LHCN-M2 (cell line): ENCODE measurements at regions not wholly inside any gene's neighbourhood (a gene's known extent, or its start where the extent isn't known, plus 50 kb on each side); places are given as distances from the start of the nearest gene placed in this dataset.
A peak's percentile ranks its signal among the peaks of the same experiment; 100 is the strongest.
"Not testable (repeated sequence)": the region's sequence is repeated elsewhere in the genome, so short reads cannot be mapped to it uniquely, and the experiment has no call there.

ENCODE experiments used
- DNase-seq: peaks from one replicate; pipeline ENCODE4 v3.0.0-alpha.2; 2012; ENCODE audit warnings: low read depth

GRCh38 chr4:163693211-163693610 is 198.7 kb downstream of the TMA16 start:
- peak; percentile 66 for DNase-seq

- peak; percentile 72 for DNase-seq
Measured at GRCh38 chr4:163693776-163694175, 199.3 kb downstream of the TMA16 start.

GRCh38 chr4:163694385-163694784 is 199.9 kb downstream of the TMA16 start:
- DNase-seq: peak; percentile 83

- no peak for DNase-seq
Measured at GRCh38 chr4:163697121-163697520, 202.6 kb downstream of the TMA16 start.

DNA sequence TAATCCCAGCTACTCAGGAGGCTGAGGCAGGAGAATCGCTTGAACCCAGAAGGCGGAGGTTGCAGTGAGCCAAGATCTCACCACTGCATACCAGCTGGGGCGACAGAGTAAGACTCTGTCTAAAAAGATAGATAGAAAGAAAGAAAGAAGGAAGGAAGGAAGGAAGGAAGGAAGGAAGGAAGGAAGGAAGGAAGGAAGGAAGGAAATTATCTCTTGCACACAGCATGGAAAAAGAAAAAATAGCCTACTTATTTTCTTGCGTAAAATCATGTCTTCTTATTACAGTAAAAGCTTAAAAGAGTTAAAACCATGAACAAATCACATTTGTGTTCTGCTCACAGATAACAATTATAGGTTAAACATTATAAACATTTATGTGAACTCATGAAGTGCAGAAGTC is 205.9 kb downstream of the TMA16 start:
- DNase-seq: not testable (repeated sequence)

- DNase-seq: peak; percentile 56
Measured at GRCh38 chr4:163701916-163702315, 207.4 kb downstream of the TMA16 start.

DNA sequence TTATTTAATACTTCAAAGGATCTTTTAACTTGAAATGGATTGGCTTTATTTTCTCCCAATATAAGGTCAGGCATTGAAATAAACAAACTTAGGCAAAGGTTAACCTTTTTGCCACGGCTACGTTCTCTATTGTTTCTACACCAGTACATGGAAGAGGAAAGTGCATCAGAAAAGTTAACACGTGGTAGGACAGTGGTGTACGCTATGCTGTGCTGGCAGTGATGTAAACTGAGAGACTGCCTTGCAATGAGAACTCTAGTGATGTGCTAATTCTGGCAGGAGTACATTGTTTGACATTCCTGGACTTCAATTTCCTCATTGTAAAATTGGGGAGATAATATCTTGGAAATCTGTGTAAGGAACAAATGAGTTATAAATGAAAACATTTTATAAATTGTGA is 208.2 kb downstream of the TMA16 start:
- no peak for DNase-seq

DNA sequence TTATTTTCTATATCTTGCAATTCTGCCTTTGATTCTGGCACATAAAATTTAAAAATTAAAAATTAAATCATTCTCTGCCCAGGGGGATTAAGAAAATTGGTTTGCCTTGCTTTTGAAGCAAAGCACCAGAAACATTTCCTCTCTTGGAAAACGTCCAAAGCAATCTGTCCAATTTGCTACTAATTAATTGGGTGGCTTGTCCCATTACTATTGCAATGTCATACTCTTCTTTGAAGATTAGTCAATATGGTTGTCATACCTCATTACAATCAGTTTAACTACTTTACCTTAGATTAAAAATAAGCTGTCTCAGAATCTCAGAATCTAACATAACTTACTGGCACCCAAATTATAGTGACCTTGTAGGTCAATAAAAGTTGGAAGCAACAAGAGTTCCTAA is 208.8 kb downstream of the TMA16 start:
- DNase-seq: no peak

DNA sequence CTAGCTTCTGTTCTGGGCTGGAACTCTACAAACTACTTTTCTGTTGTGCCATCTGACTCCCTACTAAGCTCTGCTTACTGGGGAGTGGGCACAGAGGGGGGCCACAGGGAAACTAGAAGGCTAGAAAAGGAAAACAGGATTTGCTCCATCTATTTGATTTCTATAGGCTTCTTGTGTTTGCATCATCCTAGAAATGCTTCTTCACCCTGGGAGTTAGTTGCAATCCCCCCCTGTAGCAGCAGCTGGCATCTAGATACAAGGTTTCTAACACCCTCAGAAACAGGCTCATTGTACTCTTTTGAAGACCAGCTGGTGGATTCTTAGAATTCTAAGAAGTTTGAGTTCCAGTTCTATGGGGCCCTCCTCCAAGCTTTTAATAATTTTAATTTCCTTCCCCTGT is 213.4 kb downstream of the TMA16 start:
- no peak for DNase-seq

- DNase-seq: no peak
Measured at GRCh38 chr4:163709601-163710000, 215.1 kb downstream of the TMA16 start.

- DNase-seq: no peak
Measured at GRCh38 chr4:163710158-163710557, 215.7 kb downstream of the TMA16 start.

- DNase-seq: not testable (repeated sequence)
Measured at GRCh38 chr4:163724495-163724894, 230.0 kb downstream of the TMA16 start.

DNA sequence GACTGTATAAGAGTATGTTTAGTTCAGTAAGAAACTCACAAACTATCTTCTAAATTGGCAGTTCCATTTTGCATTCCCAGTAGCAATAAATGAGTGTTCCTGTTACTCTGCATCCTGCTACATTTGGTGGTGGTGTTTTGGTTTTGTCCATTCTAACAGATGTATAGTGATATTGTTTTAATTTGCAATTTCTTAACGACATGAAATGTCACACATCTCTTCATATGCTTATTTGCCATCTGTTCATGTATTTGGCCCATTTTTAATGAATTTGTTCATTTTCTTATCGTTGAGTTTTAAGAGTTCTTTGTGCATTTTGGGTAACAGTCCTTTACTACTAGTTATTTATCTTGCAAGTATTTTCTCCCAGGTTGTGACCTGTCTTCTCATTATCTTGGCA is 232.2 kb downstream of the TMA16 start:
- no peak for DNase-seq

GRCh38 chr4:163731071-163731470 is 236.6 kb downstream of the TMA16 start:
- DNase-seq: no peak

- DNase-seq: no peak
Measured at GRCh38 chr4:163732473-163732872, 238.0 kb downstream of the TMA16 start.

- no peak for DNase-seq
Measured at GRCh38 chr4:163736876-163737275, 242.4 kb downstream of the TMA16 start.

- not testable (repeated sequence) for DNase-seq
Measured at GRCh38 chr4:163737846-163738245, 243.4 kb downstream of the TMA16 start.

- no peak for DNase-seq
Measured at GRCh38 chr4:163738521-163738920, 244.0 kb downstream of the TMA16 start.

- DNase-seq: no peak
Measured at GRCh38 chr4:163744861-163745260, 250.4 kb downstream of the TMA16 start.

GRCh38 chr4:163747293-163747692 is 252.8 kb downstream of the TMA16 start:
- DNase-seq: no peak

- DNase-seq: peak; percentile 6
Measured at GRCh38 chr4:163747886-163748285, 253.4 kb downstream of the TMA16 start.

GRCh38 chr4:163748449-163748848 is 254.0 kb downstream of the TMA16 start:
- peak; percentile 46 for DNase-seq

DNA sequence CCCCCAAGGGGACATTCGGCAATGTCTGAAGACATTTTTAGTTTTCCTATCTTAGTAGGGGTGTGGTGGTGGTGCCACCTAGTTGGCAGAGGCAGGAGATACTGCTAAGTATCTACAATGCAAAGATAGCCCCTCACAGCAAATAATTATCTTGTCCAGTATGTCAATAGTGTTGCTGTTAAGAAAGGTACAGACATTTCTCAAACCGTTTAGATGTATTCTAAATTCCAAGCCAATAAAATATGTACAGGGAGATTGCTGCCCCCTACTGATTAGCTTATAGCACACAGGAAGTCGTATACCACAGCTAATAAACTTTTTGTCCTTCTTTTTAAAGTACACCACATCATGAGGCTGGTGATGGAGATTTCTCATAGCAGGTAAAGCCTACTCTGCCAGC is 260.5 kb downstream of the TMA16 start:
- peak; percentile 45 for DNase-seq

DNA sequence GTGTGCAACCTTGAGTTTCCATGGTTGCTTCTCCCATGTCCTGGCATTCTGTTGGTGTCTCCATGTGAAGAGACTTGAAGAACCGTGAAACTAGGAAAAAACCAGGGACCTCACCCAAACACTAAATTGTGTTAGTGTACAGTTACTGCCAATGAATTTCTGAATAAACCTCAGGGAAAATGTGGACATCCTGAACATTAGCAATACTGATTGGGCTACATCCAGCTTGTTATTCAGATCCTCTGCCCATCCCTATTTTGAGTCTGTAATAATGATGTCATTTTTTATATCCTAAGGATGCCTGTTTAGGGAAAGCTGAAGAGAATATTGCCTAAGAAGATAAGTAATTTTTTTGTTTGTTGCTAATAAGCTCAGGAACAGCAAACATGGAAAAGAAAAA is 262.7 kb downstream of the TMA16 start:
- peak; percentile 8 for DNase-seq

DNA sequence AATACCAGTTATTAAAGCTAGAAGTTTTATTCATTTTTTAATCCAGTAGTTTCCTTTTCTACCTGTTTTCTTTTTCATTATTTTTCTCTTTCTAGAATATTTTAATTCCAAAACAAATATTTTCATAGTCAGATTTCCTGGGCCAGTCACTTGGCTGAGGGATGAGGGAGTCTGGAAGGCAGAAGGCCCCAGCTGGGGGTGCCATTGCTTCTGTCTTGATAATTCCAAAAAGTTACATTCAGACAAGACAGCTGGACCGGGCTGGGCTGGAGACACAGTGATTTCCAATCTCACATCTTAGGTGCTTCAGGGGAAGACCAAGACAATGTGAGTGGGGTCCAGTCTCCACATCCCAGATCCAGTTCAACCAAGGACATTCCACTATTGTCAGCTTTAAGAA is 263.5 kb downstream of the TMA16 start:
- peak; percentile 15 for DNase-seq
